Lung (tissue), 11 donors: ENCODE measurements at regions not wholly inside any gene's neighbourhood (a gene's known extent, or its start where the extent isn't known, plus 50 kb on each side); places are given as distances from the start of the nearest gene placed in this dataset.

Source experiments
- ATAC-seq: fragments of 200-7000 bp; cut with Tn5 transposase; one replicate; pipeline ENCODE4 v1.9.1; 2020; ENCODE audit warnings: moderate number of reproducible peaks; ENCODE audit not compliant: insufficient read depth, low FRiP score
- DNase-seq, 3 donors: peaks; one replicate each; pipeline ENCODE4 v3.0.0-alpha.2; 2013 to 2017
- H3K27ac ChIP-seq, 2 donors: one replicate each; pipeline ENCODE4 v1.5.1; 2013; ENCODE audit warnings: mild to moderate bottlenecking in 2 of 2, moderate library complexity in 2 of 2, control low read depth in 1 of 2, inconsistent platforms in 1 of 2, low read depth in 1 of 2, low read length in 1 of 2
- H3K27me3 ChIP-seq, 3 donors: one replicate each; pipeline ENCODE4 v1.5.1; 2013; ENCODE audit warnings: low read length in 2 of 3; ENCODE audit not compliant: control insufficient read depth in 3 of 3, insufficient read depth in 3 of 3
- H3K36me3 ChIP-seq, 4 donors: one replicate each; pipeline ENCODE4 v1.5.1; 2013; ENCODE audit warnings: low read length in 4 of 4, mild to moderate bottlenecking in 1 of 4, moderate library complexity in 1 of 4; ENCODE audit not compliant: control insufficient read depth in 4 of 4, insufficient read depth in 4 of 4
- H3K4me1 ChIP-seq, 5 donors: one replicate each; pipeline ENCODE4 v1.5.1; 2013; ENCODE audit warnings: low read length in 5 of 5, mild to moderate bottlenecking in 2 of 5, moderate library complexity in 1 of 5; ENCODE audit not compliant: control insufficient read depth in 5 of 5, insufficient read depth in 5 of 5
- H3K4me3 ChIP-seq: one replicate; pipeline ENCODE4 v1.5.1; 2013; ENCODE audit warnings: mild to moderate bottlenecking, control low read depth, moderate library complexity
- H3K9ac ChIP-seq, 2 donors: one replicate each; pipeline ENCODE4 v1.5.1; 2013; ENCODE audit warnings: low read length in 2 of 2, control low read depth in 1 of 2; ENCODE audit not compliant: insufficient read depth in 1 of 2
- H3K9me3 ChIP-seq, 4 donors: one replicate each; pipeline ENCODE4 v1.5.1; 2013; ENCODE audit warnings: low read length in 3 of 4, mild to moderate bottlenecking in 1 of 4, moderate library complexity in 1 of 4; ENCODE audit not compliant: control insufficient read depth in 4 of 4, insufficient read depth in 3 of 4
- CTCF ChIP-seq: IDR thresholded peaks from 2 replicates; pipeline ENCODE4 v1.5.1; 2012; ENCODE audit warnings: mild to moderate bottlenecking; ENCODE audit errors: control extremely low read depth, extremely low read depth
- WGBS, 2 donors: extraction: QIAGEN DNeasy Blood & Tissue Kit; methylation state at CpG; one replicate each; pipeline ENCODE4 v1.1.7; 2013; 5-methylcytosine and 5-hydroxymethylcytosine counted together
- donor health status: control.
- donor health status: control.
- donor health status: Bipolar disorder and iron deficiency.
- donor health status: healthy.
- donor health status: DM: yes; HTN: yes; CAD: no.

- H3K27ac ChIP-seq, result no peak overlapping the region
- H3K4me1 ChIP-seq, result peaks cover 0 to 12% (median 0%) of the 10 kb centered on the region in 5 donors
- TF ChIP-seq CTCF, result no peak
- no peak overlapping the region for H3K9ac ChIP-seq
- no peaks in the 10 kb centered on the region for H3K36me3 ChIP-seq
- ATAC-seq, result no peak
- no peak for DNase-seq
- H3K27me3 ChIP-seq, result no peaks in the 10 kb centered on the region
- H3K9me3 ChIP-seq, result no peaks in the 10 kb centered on the region
- no peak overlapping the region for H3K4me3 ChIP-seq
Observed at GRCh38 chr11:110374921-110375320, 54.8 kb upstream of the FDX1 start.

GRCh38 chr11:110375351-110375750, 54.4 kb upstream of the FDX1 start:
- Histone ChIP-seq H3K9me3 (no peaks in the 10 kb centered on the region), H3K27me3 (no peaks in the 10 kb centered on the region), H3K4me3 (no peak overlapping the region), H3K4me1 (peaks cover 0 to 12% (median 0%) of the 10 kb centered on the region in 5 donors), H3K36me3 (no peaks in the 10 kb centered on the region), H3K9ac (no peak overlapping the region), H3K27ac (no peak overlapping the region)
- no peak for TF ChIP-seq CTCF
- DNase-seq (no peak), ATAC-seq (no peak)

GRCh38 chr11:110376021-110376420, 53.7 kb upstream of the FDX1 start:
- H3K27ac ChIP-seq, result no peak overlapping the region
- no peak for DNase-seq
- H3K27me3 ChIP-seq, result no peaks in the 10 kb centered on the region
- H3K4me1 ChIP-seq, result peaks cover 0 to 12% (median 0%) of the 10 kb centered on the region in 5 donors
- 98 to 100% methylated on average over 1 of the region's 1 CpG for WGBS, 2 donors
- no peak for ATAC-seq
- no peaks in the 10 kb centered on the region for H3K36me3 ChIP-seq
- no peak overlapping the region for H3K4me3 ChIP-seq
- TF ChIP-seq CTCF, result no peak
- H3K9me3 ChIP-seq, result no peaks in the 10 kb centered on the region
- no peak overlapping the region for H3K9ac ChIP-seq

- Histone ChIP-seq H3K27me3 (no peaks in the 10 kb centered on the region), H3K27ac (peak overlapping the region in 1 of 2 donors; percentile 20), H3K9me3 (no peaks in the 10 kb centered on the region), H3K4me1 (peaks cover 0 to 12% (median 0%) of the 10 kb centered on the region in 5 donors), H3K4me3 (no peak overlapping the region), H3K9ac (no peak overlapping the region), H3K36me3 (no peaks in the 10 kb centered on the region)
- TF ChIP-seq CTCF, result peak; percentile 56
- ATAC-seq, result peak; percentile 81
- DNase-seq, result peak; percentile 88 to 93 (median 93)
- WGBS, 2 donors, result 7 to 9% methylated on average over 6 of the region's 6 CpGs
Observed at GRCh38 chr11:110376711-110377324, 52.9 kb upstream of the FDX1 start.
